ENCODE measurements at regions not wholly inside any gene's neighbourhood (a gene's known extent, or its start where the extent isn't known, plus 50 kb on each side); places are given as distances from the start of the nearest gene placed in this dataset.
A peak's percentile ranks its signal among the peaks of the same experiment; 100 is the strongest.
"Not testable (repeated sequence)": the region's sequence is repeated elsewhere in the genome, so short reads cannot be mapped to it uniquely, and the experiment has no call there.

DNA sequence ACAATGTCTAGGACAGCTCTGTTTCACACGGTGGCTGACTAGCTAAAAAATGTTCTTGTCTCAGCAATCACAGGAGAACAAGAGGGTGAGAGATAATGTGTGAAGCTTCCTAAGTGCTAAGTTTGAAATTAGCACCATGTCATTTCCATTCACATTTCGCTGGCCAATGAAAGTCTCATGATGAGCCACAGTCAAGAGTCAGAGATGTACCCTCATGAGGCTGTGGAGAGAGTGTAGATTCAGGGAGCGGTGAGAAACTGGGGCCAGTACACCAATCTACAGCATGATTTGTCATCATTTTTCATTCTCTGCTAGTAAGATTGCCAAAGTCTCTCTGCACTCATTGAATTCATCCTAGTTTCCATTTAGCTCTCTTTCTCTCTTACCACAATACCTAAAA lies 97.9 kb downstream of the FAM72B start:
- ATAC-seq; CTCF ChIA-PET; H3K27ac Mint-ChIP-seq; intact Hi-C loops (cut with micrococcal nuclease); H3K27me3 ChIP-seq (ENCODE audit: control insufficient read depth in 2 of 2, insufficient read depth in 2 of 2, low read length in 2 of 2); POLR2A ChIA-PET; H3K4me3 ChIP-seq (ENCODE audit: low read length); H3K9me3 Mint-ChIP-seq; DNase-seq; H3K36me3 Mint-ChIP-seq; H3K27me3 Mint-ChIP-seq; H3K9me3 ChIP-seq (ENCODE audit: control insufficient read depth in 2 of 3, low read length in 3 of 3); H3K4me1 ChIP-seq (ENCODE audit: control insufficient read depth in 2 of 2, insufficient read depth in 2 of 2, low read length in 2 of 2); H3K4me3 Mint-ChIP-seq; H3K36me3 ChIP-seq (ENCODE audit: control insufficient read depth in 2 of 3, insufficient read depth in 3 of 3, low read length in 3 of 3); H3K27ac ChIP-seq (ENCODE audit: low read depth, low read length): not testable (repeated sequence)
- peaks cover 0 to 11% (median 4%) of the 10 kb centered on the region in 7 donors for H3K4me1 Mint-ChIP-seq

GRCh38 chr1:121087221-121087620 lies 96.9 kb downstream of the FAM72B start:
- H3K36me3 Mint-ChIP-seq; DNase-seq; intact Hi-C loops (cut with micrococcal nuclease); H3K27ac Mint-ChIP-seq; H3K36me3 ChIP-seq (ENCODE audit: control insufficient read depth in 2 of 3, insufficient read depth in 3 of 3, low read length in 3 of 3); CTCF ChIA-PET; H3K4me1 Mint-ChIP-seq; H3K27ac ChIP-seq (ENCODE audit: low read depth, low read length); H3K4me1 ChIP-seq (ENCODE audit: control insufficient read depth in 2 of 2, insufficient read depth in 2 of 2, low read length in 2 of 2); H3K27me3 ChIP-seq (ENCODE audit: control insufficient read depth in 2 of 2, insufficient read depth in 2 of 2, low read length in 2 of 2); H3K9me3 ChIP-seq (ENCODE audit: control insufficient read depth in 2 of 3, low read length in 3 of 3); H3K4me3 ChIP-seq (ENCODE audit: low read length); H3K27me3 Mint-ChIP-seq; H3K9me3 Mint-ChIP-seq; POLR2A ChIA-PET: not testable (repeated sequence)
- ATAC-seq = peak; percentile 40
- H3K4me3 Mint-ChIP-seq = peak overlapping the region in 1 of 10 donors; percentile 28

DNA sequence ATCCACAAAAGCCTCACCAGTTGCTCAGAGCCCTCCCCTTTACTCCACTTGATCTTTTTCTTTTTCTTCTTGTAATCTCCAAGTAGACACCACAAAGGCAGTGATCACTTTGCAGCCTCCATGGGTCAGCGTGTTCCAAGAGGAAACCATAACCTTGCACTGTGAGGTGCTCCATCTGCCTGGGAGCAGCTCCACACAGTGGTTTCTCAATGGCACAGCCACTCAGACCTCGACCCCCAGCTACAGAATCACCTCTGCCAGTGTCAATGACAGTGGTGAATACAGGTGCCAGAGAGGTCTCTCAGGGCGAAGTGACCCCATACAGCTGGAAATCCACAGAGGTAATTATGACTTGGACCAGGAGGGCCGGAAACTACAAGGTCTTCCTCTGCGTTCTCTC lies 95.6 kb downstream of the FAM72B start:
- POLR2A ChIA-PET; H3K27ac Mint-ChIP-seq; DNase-seq; H3K36me3 ChIP-seq (ENCODE audit: control insufficient read depth in 2 of 3, insufficient read depth in 3 of 3, low read length in 3 of 3); H3K36me3 Mint-ChIP-seq; H3K27ac ChIP-seq (ENCODE audit: low read depth, low read length); H3K4me1 ChIP-seq (ENCODE audit: control insufficient read depth in 2 of 2, insufficient read depth in 2 of 2, low read length in 2 of 2); H3K4me3 ChIP-seq (ENCODE audit: low read length); H3K4me3 Mint-ChIP-seq; H3K9me3 ChIP-seq (ENCODE audit: control insufficient read depth in 2 of 3, low read length in 3 of 3); H3K4me1 Mint-ChIP-seq; H3K9me3 Mint-ChIP-seq; H3K27me3 ChIP-seq (ENCODE audit: control insufficient read depth in 2 of 2, insufficient read depth in 2 of 2, low read length in 2 of 2); H3K27me3 Mint-ChIP-seq; intact Hi-C loops (cut with micrococcal nuclease); ATAC-seq; CTCF ChIA-PET: not testable (repeated sequence)

DNA sequence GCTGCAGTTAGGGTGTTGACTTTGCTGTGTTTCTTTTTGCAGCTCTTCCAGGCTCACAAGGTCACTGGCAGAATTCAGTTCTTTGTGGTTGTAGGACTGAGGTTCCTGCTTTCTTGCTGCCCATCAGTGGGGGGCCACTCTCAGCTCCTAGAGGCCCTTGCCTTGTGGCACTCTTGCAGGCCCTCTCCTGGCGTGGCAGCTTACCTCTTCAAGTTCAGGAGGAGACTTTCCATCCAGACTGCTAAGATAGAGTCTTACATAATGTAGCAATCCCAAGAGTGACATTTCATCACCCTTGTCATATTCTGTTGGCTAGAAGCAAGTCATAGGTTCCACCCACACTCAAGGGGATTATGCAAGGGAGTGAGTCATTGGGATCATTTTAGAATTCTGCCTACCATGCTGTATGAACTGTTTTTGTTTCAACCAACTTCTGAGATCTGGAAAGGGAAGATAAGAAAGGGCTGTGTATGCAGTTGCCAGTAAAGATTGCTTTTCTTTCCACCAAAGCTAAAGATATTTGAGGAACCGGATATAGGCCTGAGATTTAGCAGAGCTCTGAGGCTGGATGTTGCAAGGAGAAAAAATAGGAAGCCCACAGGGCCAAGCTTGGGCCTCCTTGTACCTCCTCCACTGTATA lies 91.7 kb downstream of the FAM72B start:
- H3K9me3 ChIP-seq (ENCODE audit: control insufficient read depth in 2 of 3, low read length in 3 of 3); H3K36me3 Mint-ChIP-seq; H3K9me3 Mint-ChIP-seq; H3K27me3 Mint-ChIP-seq; H3K27ac Mint-ChIP-seq; CTCF ChIA-PET; H3K4me1 ChIP-seq (ENCODE audit: control insufficient read depth in 2 of 2, insufficient read depth in 2 of 2, low read length in 2 of 2); H3K4me3 ChIP-seq (ENCODE audit: low read length); POLR2A ChIA-PET; H3K36me3 ChIP-seq (ENCODE audit: control insufficient read depth in 2 of 3, insufficient read depth in 3 of 3, low read length in 3 of 3); H3K27ac ChIP-seq (ENCODE audit: low read depth, low read length); DNase-seq; intact Hi-C loops (cut with micrococcal nuclease); H3K27me3 ChIP-seq (ENCODE audit: control insufficient read depth in 2 of 2, insufficient read depth in 2 of 2, low read length in 2 of 2); H3K4me3 Mint-ChIP-seq; H3K4me1 Mint-ChIP-seq: not testable (repeated sequence)
- ATAC-seq = peak; percentile 34

DNA sequence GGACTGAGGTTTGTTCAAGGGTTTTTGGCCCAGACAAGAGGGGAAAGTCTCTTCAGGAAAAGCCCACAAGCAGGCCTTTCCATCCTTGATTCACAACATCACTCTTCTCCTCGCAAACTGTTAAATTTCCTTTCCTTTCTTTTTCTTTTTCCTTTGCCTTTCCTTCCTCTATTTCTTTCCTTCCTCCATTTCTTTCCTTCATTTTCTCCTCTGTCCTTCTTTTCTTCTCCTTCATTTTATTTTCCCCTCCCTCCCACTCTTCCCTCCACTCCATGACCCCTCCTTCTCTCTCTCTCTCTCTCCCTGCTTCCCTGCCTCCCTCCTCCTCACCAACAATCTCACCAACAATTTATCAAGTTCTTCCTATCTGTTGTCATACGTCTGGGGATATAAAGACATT lies 89.1 kb downstream of the FAM72B start:
- H3K4me1 ChIP-seq (ENCODE audit: control insufficient read depth in 2 of 2, insufficient read depth in 2 of 2, low read length in 2 of 2); H3K27me3 Mint-ChIP-seq; H3K27ac Mint-ChIP-seq; intact Hi-C loops (cut with micrococcal nuclease); H3K9me3 ChIP-seq (ENCODE audit: control insufficient read depth in 2 of 3, low read length in 3 of 3); H3K27ac ChIP-seq (ENCODE audit: low read depth, low read length); H3K9me3 Mint-ChIP-seq; H3K4me1 Mint-ChIP-seq; H3K4me3 ChIP-seq (ENCODE audit: low read length); H3K27me3 ChIP-seq (ENCODE audit: control insufficient read depth in 2 of 2, insufficient read depth in 2 of 2, low read length in 2 of 2); POLR2A ChIA-PET; H3K36me3 ChIP-seq (ENCODE audit: control insufficient read depth in 2 of 3, insufficient read depth in 3 of 3, low read length in 3 of 3); ATAC-seq; H3K4me3 Mint-ChIP-seq; H3K36me3 Mint-ChIP-seq; DNase-seq; CTCF ChIA-PET: not testable (repeated sequence)

GRCh38 chr1:121097127-121097866 lies 86.8 kb downstream of the FAM72B start:
- H3K4me1 Mint-ChIP-seq; H3K36me3 ChIP-seq (ENCODE audit: control insufficient read depth in 2 of 3, insufficient read depth in 3 of 3, low read length in 3 of 3); H3K9me3 ChIP-seq (ENCODE audit: control insufficient read depth in 2 of 3, low read length in 3 of 3); H3K4me1 ChIP-seq (ENCODE audit: control insufficient read depth in 2 of 2, insufficient read depth in 2 of 2, low read length in 2 of 2); H3K4me3 ChIP-seq (ENCODE audit: low read length); intact Hi-C loops (cut with micrococcal nuclease); CTCF ChIA-PET; POLR2A ChIA-PET; H3K27me3 ChIP-seq (ENCODE audit: control insufficient read depth in 2 of 2, insufficient read depth in 2 of 2, low read length in 2 of 2); H3K27me3 Mint-ChIP-seq; H3K36me3 Mint-ChIP-seq; H3K9me3 Mint-ChIP-seq: not testable (repeated sequence)
- peak overlapping the region; percentile 41 for H3K27ac ChIP-seq (ENCODE audit: low read depth, low read length)
- DNase-seq (peak; percentile 70 to 90 (median 81)), ATAC-seq (peak; percentile 96)
- H3K4me3 Mint-ChIP-seq = peak overlapping the region in 9 of 10 donors; percentile 29 to 65 (median 59)
- peak overlapping the region in 1 of 9 donors; percentile 65 for H3K27ac Mint-ChIP-seq

DNA sequence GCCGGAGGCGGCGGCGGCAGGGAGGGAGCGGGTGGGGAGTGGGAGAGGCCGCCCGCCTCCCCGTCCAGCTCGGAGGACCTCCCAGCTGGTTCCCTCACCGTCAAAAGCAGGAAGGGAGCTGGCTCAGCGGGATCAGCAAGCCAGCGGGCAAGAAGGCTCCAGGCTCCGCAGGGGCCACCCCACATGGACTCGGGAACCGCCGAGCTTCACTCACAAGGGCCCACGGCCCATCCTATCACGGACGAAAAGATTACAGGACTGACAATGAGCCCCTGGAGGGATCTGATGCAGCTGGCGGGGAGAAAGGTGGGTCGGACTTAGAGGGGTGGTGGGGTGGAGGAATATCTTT lies 86.3 kb downstream of the FAM72B start:
- H3K27me3 Mint-ChIP-seq; H3K27ac ChIP-seq (ENCODE audit: low read depth, low read length); POLR2A ChIA-PET; H3K4me3 ChIP-seq (ENCODE audit: low read length); CTCF ChIA-PET; DNase-seq; H3K9me3 Mint-ChIP-seq; intact Hi-C loops (cut with micrococcal nuclease); H3K4me1 ChIP-seq (ENCODE audit: control insufficient read depth in 2 of 2, insufficient read depth in 2 of 2, low read length in 2 of 2); H3K27me3 ChIP-seq (ENCODE audit: control insufficient read depth in 2 of 2, insufficient read depth in 2 of 2, low read length in 2 of 2); H3K4me1 Mint-ChIP-seq; H3K36me3 ChIP-seq (ENCODE audit: control insufficient read depth in 2 of 3, insufficient read depth in 3 of 3, low read length in 3 of 3); H3K9me3 ChIP-seq (ENCODE audit: control insufficient read depth in 2 of 3, low read length in 3 of 3); H3K36me3 Mint-ChIP-seq: not testable (repeated sequence)
- Mint-ChIP-seq H3K4me3 (peak overlapping the region in 2 of 10 donors; percentile 29 to 41), H3K27ac (peak overlapping the region in 1 of 9 donors; percentile 20)
- ATAC-seq = peak; percentile 0
